Fibroblast of pulmonary artery (primary cell): ENCODE measurements at regions not wholly inside any gene's neighbourhood (a gene's known extent, or its start where the extent isn't known, plus 50 kb on each side); places are given as distances from the start of the nearest gene placed in this dataset.

Experiments used
- DNase-seq: peaks from one replicate; pipeline ENCODE4 v3.0.0-alpha.2; 2010; ENCODE audit warnings: low read depth
- H3K4me3 ChIP-seq: replicated peaks from 2 replicates; pipeline ENCODE4 v1.5.1; 2011; ENCODE audit warnings: low read depth, mild to moderate bottlenecking, control low read depth, low read length, moderate library complexity
- TF ChIP-seq, protein P1 (sequence below): IDR thresholded peaks from 2 replicates; pipeline ENCODE4 v1.5.1; 2011; ENCODE audit warnings: mild to moderate bottlenecking, control low read depth, low read length, inconsistent platforms; ENCODE audit errors: missing control alignments

DNA sequence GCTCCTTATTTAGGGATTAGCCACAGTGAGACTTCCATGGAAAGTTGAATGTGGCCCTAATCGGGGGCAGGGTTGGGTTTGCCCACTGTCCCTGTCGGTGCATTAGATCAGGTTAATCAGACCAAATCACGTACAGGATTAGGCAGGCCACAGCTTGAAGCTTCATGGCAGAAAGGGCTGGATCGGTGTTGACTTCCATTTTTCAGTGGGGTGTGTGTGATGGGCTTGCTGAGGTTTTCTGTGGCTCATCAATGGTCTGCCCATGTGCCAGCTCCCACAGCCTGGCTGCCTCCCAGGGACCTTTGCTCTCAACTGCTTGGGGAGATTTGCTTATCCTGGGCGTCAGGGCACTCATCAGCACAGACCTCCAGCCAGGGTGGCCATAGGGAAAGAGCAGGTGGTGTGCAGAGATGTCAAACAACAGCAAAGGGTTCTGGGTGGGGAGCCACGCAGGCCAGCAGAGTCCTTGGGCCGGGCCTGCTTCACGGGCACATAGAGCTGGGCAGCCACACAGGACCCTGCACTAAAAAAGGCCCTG lies 130.7 kb downstream of the TFAP2C start:
- no peak for DNase-seq
- TF ChIP-seq, protein P1, sequence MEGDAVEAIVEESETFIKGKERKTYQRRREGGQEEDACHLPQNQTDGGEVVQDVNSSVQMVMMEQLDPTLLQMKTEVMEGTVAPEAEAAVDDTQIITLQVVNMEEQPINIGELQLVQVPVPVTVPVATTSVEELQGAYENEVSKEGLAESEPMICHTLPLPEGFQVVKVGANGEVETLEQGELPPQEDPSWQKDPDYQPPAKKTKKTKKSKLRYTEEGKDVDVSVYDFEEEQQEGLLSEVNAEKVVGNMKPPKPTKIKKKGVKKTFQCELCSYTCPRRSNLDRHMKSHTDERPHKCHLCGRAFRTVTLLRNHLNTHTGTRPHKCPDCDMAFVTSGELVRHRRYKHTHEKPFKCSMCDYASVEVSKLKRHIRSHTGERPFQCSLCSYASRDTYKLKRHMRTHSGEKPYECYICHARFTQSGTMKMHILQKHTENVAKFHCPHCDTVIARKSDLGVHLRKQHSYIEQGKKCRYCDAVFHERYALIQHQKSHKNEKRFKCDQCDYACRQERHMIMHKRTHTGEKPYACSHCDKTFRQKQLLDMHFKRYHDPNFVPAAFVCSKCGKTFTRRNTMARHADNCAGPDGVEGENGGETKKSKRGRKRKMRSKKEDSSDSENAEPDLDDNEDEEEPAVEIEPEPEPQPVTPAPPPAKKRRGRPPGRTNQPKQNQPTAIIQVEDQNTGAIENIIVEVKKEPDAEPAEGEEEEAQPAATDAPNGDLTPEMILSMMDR, result no peak
- no peak overlapping the region for H3K4me3 ChIP-seq

DNA sequence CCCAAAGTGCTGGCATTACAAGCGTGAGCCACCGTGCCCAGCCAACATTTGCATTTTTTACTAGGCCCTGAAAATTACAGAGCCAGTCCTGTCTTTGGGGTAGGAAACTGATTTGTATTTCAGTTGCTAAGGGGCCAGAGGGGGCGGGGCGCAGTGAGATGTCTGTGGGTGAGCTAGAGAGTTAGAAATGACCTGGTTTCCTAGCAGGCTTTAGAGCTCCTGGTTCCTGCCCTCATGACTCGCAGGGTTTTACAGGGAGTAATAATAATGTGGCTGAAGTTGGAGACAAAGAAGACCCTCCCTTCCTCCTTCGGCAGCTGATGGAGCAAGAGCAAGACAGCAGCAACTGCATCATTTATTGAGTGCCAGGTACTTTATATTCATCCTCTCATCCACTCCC lies 131.5 kb downstream of the TFAP2C start:
- H3K4me3 ChIP-seq, result no peak overlapping the region
- DNase-seq, result no peak
- TF ChIP-seq, protein P1, result no peak

DNA sequence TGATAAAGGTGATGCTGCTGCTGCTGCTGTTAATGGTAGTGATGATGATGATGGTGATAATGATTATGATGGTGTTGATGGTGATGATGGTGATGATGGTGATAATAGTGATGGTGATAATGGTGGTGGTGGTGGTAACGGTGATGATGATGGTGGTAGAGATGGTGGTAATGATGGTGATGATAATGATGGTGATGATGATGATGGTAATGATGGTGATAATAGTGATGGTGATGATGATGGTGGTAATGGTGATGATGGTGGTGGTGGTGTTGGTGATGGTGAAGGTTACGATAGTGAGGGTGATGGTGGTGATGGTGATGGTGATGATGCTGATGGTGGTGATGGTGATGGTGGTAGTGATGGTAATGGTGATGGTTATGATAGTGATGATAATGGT lies 132.3 kb downstream of the TFAP2C start:
- H3K4me3 ChIP-seq, result no peak overlapping the region
- DNase-seq, result no peak
- TF ChIP-seq, protein P1, result no peak

DNA sequence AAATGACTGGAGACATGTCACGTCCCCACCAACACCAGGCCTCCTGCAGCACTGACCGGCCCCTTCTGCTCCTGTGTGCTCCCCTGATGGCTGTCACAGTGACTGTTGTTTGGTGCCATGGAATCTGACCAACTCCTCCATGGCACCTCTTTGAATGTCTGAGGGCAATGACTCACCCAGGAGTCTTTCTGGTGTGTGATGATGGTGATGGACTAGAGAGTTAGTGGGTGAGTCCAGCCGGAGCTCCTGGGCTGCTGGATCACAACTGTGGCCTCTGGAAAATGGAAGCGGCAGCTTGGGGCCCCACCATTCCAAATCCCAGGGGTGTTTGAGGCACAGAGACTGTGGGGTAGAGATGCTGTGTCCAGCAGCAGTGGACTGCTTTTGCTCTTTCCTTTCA lies 133.3 kb downstream of the TFAP2C start:
- TF ChIP-seq, protein P1, result no peak
- H3K4me3 ChIP-seq, result no peak overlapping the region
- no peak for DNase-seq

DNA sequence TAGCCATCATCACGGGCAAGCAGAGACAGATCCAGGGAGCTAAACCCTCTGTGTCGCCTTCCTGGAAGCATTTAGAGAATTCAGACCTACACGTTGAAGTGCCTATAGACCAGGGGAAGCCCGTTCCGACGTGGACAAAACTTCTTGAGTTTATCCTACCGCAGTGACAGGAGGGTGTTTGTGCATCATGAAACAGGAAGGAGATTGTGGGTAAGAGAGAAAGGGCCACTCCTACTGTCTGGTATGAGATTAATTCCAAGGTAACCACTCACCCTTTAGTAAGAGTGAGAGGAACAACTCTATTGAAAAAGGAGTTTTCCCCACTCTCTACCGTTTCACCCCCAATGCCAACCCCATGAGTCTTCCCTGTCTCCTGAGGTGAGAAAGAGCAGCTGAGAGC lies 133.7 kb downstream of the TFAP2C start:
- TF ChIP-seq, protein P1, result no peak
- DNase-seq, result no peak
- H3K4me3 ChIP-seq, result no peak overlapping the region

DNA sequence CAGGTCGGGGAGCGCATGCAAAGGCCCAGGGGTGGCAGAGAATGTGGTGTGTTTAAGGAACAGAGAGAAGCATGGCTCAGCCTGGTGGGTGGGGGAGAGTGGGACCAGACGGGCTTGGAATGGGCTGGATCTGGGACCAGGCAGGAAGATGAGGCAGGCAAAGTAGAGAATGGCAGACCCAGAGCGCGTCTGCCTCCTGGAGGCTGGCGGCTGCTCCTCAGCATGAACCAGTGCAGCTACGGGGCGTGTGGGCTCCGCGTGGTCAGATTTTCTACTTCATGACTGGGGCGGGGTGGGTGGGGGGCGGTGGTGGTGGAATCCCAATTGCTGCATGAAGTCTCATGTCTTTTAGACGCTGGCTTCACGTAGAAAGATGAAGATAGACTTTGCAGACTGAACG lies 135.6 kb downstream of the TFAP2C start:
- DNase-seq, result no peak
- H3K4me3 ChIP-seq, result no peak overlapping the region
- TF ChIP-seq, protein P1, result no peak
